Lower leg skin (tissue), 3 donors: ENCODE measurements at regions not wholly inside any gene's neighbourhood (a gene's known extent, or its start where the extent isn't known, plus 50 kb on each side); places are given as distances from the start of the nearest gene placed in this dataset.

Experiments used
- CTCF ChIP-seq, 3 donors: fragments of 450-650 bp; IDR thresholded peaks; one replicate each; pipeline ENCODE4 v1.5.1; 2016; ENCODE audit warnings: antibody characterized with exemption in 3 of 3, mild to moderate bottlenecking in 3 of 3, moderate library complexity in 2 of 3
- POLR2A ChIP-seq, 2 donors: fragments of 450-650 bp; IDR thresholded peaks; one replicate each; pipeline ENCODE4 v1.6.1; 2016 to 2017; ENCODE audit warnings: antibody characterized with exemption in 2 of 2, mild to moderate bottlenecking in 1 of 2, moderate library complexity in 1 of 2

- TF ChIP-seq CTCF (IDR thresholded peaks at IDR 0.05) = no peak
- TF ChIP-seq POLR2A (IDR thresholded peaks at IDR 0.05) = no peak
These were observed 85.2 kb upstream of the PRR23E start for GRCh38 chr3:127107491-127108375.
